HCT116 (cell line): ENCODE measurements at regions not wholly inside any gene's neighbourhood (a gene's known extent, or its start where the extent isn't known, plus 50 kb on each side); places are given as distances from the start of the nearest gene placed in this dataset.

Experiments used
- CEBPB ChIP-seq: IDR thresholded peaks from 2 replicates; pipeline ENCODE4 v1.6.1; 2012; ENCODE audit warnings: low read depth
- EZH2 ChIP-seq: fragments of 200-600 bp; sonication (generic); IDR thresholded peaks from 2 replicates; pipeline ENCODE4 v1.6.1; 2017; ENCODE audit warnings: antibody characterized with exemption, mixed run types
- EZH2phosphoT487 ChIP-seq: fragments of 200-600 bp; IDR thresholded peaks from 2 replicates; pipeline ENCODE4 v1.6.1; 2018; ENCODE audit warnings: antibody characterized with exemption, borderline replicate concordance
- POLR2A ChIP-seq: IDR thresholded peaks from 2 replicates; pipeline ENCODE4 v1.7.0; 2011; ENCODE audit warnings: borderline replicate concordance; ENCODE audit not compliant: insufficient read depth, insufficient read length; ENCODE audit errors: extremely low read depth
- POLR2AphosphoS5 ChIP-seq: IDR thresholded peaks from 2 replicates; pipeline ENCODE4 v1.6.1; 2011; ENCODE audit warnings: mild to moderate bottlenecking, low read depth, low read length, moderate library complexity
- RAD21 ChIP-seq: IDR thresholded peaks from 2 replicates; pipeline ENCODE4 v1.6.1; 2012; ENCODE audit warnings: low read depth, mild to moderate bottlenecking
- SIN3A ChIP-seq: IDR thresholded peaks from 2 replicates; pipeline ENCODE4 v1.6.1; 2012; ENCODE audit warnings: low read depth
- SP1 ChIP-seq: IDR thresholded peaks from 2 replicates; pipeline ENCODE4 v1.6.1; 2012; ENCODE audit warnings: low read depth
- TCF7L2 ChIP-seq: IDR thresholded peaks from 2 replicates; pipeline ENCODE4 v1.7.0; 2011; ENCODE audit warnings: borderline replicate concordance, inconsistent platforms; ENCODE audit not compliant: insufficient read depth, insufficient read length; ENCODE audit errors: extremely low read depth
- YY1 ChIP-seq: IDR thresholded peaks from 2 replicates; pipeline ENCODE4 v1.6.1; 2011; ENCODE audit warnings: low read length, low read depth, moderate library complexity, mild to moderate bottlenecking; ENCODE audit not compliant: insufficient replicate concordance; ENCODE audit errors: extremely low read depth
- ZNF274 ChIP-seq: fragments of 200-500 bp; sonication (Bioruptor generic); IDR thresholded peaks from 2 replicates; pipeline ENCODE4 v1.6.1; 2014; ENCODE audit warnings: mild to moderate bottlenecking, low read depth, low read length, inconsistent platforms
- TF ChIP-seq, protein P1 (sequence below), 3 experiments: fragments of 200-600 bp in 1 of 3; sonication (generic) in 1 of 3; IDR thresholded peaks in 2 of 3; conservative IDR thresholded peaks in 1 of 3; 2 replicates each; pipeline ENCODE4 v1.5.1; 2012 to 2017; ENCODE audit warnings: low read depth in 2 of 3, low read length in 2 of 3, antibody characterized with exemption in 1 of 3, borderline replicate concordance in 1 of 3, control low read depth in 1 of 3, mild to moderate bottlenecking in 1 of 3, mixed read lengths in 1 of 3, mixed run types in 1 of 3, moderate library complexity in 1 of 3; ENCODE audit not compliant: insufficient read depth in 1 of 3

DNA sequence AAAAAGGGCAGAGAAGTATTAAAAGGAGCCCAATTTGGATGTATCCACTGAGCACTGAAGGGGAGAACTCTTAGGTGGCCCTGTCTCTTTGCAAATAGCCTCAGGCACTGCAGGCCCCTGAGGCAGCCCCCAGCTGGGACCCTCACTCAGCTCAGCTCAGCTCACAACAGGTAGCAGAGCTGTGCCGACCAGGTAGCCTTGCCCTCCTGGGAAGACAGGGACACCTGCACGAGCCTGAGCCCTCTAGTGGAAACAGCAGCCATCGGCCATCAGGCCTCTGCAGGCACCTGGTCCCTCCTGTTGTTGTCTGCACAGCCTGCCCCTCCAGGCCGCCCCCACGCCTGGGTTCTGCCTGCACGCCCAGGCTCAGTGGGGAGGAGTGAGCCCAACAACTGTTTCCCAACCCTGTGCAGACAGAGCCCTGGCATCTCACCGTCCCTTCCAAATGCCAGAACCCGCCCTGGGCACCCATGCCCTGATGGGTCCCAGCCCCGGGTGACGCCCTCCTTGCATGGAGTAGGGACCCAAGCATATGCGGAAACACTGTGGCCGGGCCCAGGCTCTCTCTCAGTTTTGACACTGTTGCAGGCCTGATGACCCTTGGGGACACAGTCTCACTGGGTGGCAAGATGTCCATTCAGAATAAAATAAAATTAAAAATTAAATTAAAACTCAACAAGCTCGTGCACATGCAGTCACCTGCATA is 60.0 kb upstream of the AJAP1 start:
- TF ChIP-seq CEBPB: no peak
- TF ChIP-seq, protein P1, sequence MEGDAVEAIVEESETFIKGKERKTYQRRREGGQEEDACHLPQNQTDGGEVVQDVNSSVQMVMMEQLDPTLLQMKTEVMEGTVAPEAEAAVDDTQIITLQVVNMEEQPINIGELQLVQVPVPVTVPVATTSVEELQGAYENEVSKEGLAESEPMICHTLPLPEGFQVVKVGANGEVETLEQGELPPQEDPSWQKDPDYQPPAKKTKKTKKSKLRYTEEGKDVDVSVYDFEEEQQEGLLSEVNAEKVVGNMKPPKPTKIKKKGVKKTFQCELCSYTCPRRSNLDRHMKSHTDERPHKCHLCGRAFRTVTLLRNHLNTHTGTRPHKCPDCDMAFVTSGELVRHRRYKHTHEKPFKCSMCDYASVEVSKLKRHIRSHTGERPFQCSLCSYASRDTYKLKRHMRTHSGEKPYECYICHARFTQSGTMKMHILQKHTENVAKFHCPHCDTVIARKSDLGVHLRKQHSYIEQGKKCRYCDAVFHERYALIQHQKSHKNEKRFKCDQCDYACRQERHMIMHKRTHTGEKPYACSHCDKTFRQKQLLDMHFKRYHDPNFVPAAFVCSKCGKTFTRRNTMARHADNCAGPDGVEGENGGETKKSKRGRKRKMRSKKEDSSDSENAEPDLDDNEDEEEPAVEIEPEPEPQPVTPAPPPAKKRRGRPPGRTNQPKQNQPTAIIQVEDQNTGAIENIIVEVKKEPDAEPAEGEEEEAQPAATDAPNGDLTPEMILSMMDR (IDR thresholded peaks at IDR 0.05 in 2 of 3, conservative IDR thresholded peaks at IDR 0.05 in 1 of 3; ENCODE audit: borderline replicate concordance in 1 of 3, insufficient read depth in 1 of 3, low read depth in 2 of 3, low read length in 2 of 3): peak in 1 of 3 experiments; percentile 9; a peak in 1 of 6 replicates
- TF ChIP-seq RAD21: no peak
- no peak for TF ChIP-seq ZNF274
- TF ChIP-seq SP1: no peak
- no peak for TF ChIP-seq POLR2A
- TF ChIP-seq POLR2AphosphoS5: no peak
- TF ChIP-seq EZH2phosphoT487: no peak
- no peak for TF ChIP-seq EZH2
- no peak for TF ChIP-seq TCF7L2
- TF ChIP-seq YY1: no peak
- no peak for TF ChIP-seq SIN3A
